Nephron (organoid): ENCODE measurements at regions not wholly inside any gene's neighbourhood (a gene's known extent, or its start where the extent isn't known, plus 50 kb on each side); places are given as distances from the start of the nearest gene placed in this dataset.

Experiments
- H3K27ac Mint-ChIP-seq, 3 experiments: 2 replicates each; pipeline ENCODE4 v1.8.0; 2020; ENCODE audit warnings: mixed read lengths in 3 of 3, mild to moderate bottlenecking in 2 of 3, moderate library complexity in 1 of 3
- H3K27me3 Mint-ChIP-seq: 2 replicates; pipeline ENCODE4 v1.8.0; 2021; ENCODE audit warnings: low read depth, mild to moderate bottlenecking, moderate library complexity, mixed read lengths
- H3K36me3 Mint-ChIP-seq: 2 replicates; pipeline ENCODE4 v1.8.0; 2020; ENCODE audit warnings: low read depth, mixed read lengths
- H3K4me1 Mint-ChIP-seq: 2 replicates; pipeline ENCODE4 v1.8.0; 2020; ENCODE audit warnings: mixed read lengths
- H3K4me3 Mint-ChIP-seq, 3 experiments: 2 replicates each; pipeline ENCODE4 v1.8.0; 2020; ENCODE audit warnings: mild to moderate bottlenecking in 3 of 3, mixed read lengths in 3 of 3, moderate library complexity in 2 of 3
- H3K9me3 Mint-ChIP-seq: 2 replicates; pipeline ENCODE4 v1.8.0; 2020; ENCODE audit warnings: mixed read lengths
- CTCF ChIP-seq, 3 experiments: fragments of 200-600 bp; sonication (generic); IDR thresholded peaks; one replicate each; pipeline ENCODE4 v1.5.0; 2021; ENCODE audit warnings: antibody characterized with exemption in 3 of 3; ENCODE audit not compliant: unreplicated experiment in 3 of 3

DNA sequence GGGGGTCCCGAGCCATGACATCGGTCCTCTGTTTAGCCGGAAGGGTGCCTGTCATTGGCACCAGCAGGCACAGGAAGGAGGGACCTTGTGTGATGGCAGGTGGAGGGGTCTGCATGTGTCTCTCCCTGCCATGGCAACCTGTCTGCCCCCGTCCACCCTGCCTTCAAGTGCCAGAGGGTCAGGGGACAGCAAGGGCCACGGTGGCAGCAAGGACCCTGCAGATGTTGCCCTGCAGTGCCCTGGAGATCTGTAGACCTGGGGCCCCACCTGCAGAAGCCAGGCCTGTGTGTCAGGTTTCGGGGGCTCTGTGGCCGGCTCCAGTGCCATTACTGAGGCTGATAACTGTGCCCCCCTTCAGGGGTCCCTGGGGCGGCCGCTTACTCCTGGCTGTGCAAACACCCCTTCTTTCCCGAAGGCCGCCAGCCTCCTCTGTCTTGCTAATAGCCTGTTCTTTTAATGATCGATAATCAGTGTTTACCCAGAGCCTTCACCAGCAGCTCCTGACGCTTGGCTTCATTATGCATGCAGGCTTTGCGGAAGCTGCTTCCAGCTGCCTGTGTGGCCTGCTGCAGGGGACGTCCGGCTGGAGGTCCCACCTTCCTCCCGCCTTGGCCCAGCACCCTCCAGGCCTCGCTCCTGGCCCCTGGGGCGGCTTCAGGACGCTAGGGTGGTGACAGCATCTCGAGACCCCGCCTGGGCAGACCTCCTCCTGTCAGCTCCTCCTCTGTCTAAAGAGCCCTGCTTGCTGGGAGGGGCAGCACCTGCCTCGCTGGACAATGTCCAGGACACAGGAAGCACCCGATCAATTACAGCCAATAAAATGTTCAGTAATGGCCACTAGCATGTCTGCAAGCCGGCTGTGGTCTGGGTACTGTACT, 153.0 kb downstream of the KIF26A start:
- H3K4me3 Mint-ChIP-seq, result no peak overlapping the region
- H3K27me3 Mint-ChIP-seq, result peaks cover 43% of the 10 kb centered on the region
- H3K27ac Mint-ChIP-seq, result no peak overlapping the region
- H3K36me3 Mint-ChIP-seq, result peaks cover 7% of the 10 kb centered on the region
- TF ChIP-seq CTCF (IDR thresholded peaks at IDR 0.05; ENCODE audit: unreplicated experiment in 3 of 3), result no peak
- peaks cover 13% of the 10 kb centered on the region for H3K4me1 Mint-ChIP-seq
- no peaks in the 10 kb centered on the region for H3K9me3 Mint-ChIP-seq

- peaks cover 18% of the 10 kb centered on the region for H3K4me1 Mint-ChIP-seq
- H3K4me3 Mint-ChIP-seq, result no peak overlapping the region
- no peak overlapping the region for H3K27ac Mint-ChIP-seq
- TF ChIP-seq CTCF (IDR thresholded peaks at IDR 0.05; ENCODE audit: unreplicated experiment in 3 of 3), result no peak
- H3K27me3 Mint-ChIP-seq, result peaks cover 38% of the 10 kb centered on the region
- peaks cover 7% of the 10 kb centered on the region for H3K36me3 Mint-ChIP-seq
- H3K9me3 Mint-ChIP-seq, result no peaks in the 10 kb centered on the region
These were observed 153.9 kb downstream of the KIF26A start for GRCh38 chr14:104292084-104292970.

- Mint-ChIP-seq H3K36me3 (peaks cover 7% of the 10 kb centered on the region), H3K27ac (no peak overlapping the region), H3K4me3 (no peak overlapping the region), H3K9me3 (no peaks in the 10 kb centered on the region), H3K27me3 (peaks cover 33% of the 10 kb centered on the region), H3K4me1 (peaks cover 18% of the 10 kb centered on the region)
- no peak for TF ChIP-seq CTCF (IDR thresholded peaks at IDR 0.05; ENCODE audit: unreplicated experiment in 3 of 3)
These were observed 154.9 kb downstream of the KIF26A start for GRCh38 chr14:104293231-104293841.

GRCh38 chr14:104293851-104294627, 155.7 kb downstream of the KIF26A start:
- peaks cover 18% of the 10 kb centered on the region for H3K4me1 Mint-ChIP-seq
- no peaks in the 10 kb centered on the region for H3K9me3 Mint-ChIP-seq
- H3K27me3 Mint-ChIP-seq, result peaks cover 30% of the 10 kb centered on the region
- TF ChIP-seq CTCF (IDR thresholded peaks at IDR 0.05; ENCODE audit: unreplicated experiment in 3 of 3), result peak; percentile 9 to 32 (median 26)
- H3K27ac Mint-ChIP-seq, result no peak overlapping the region
- no peak overlapping the region for H3K4me3 Mint-ChIP-seq
- peaks cover 5% of the 10 kb centered on the region for H3K36me3 Mint-ChIP-seq

DNA sequence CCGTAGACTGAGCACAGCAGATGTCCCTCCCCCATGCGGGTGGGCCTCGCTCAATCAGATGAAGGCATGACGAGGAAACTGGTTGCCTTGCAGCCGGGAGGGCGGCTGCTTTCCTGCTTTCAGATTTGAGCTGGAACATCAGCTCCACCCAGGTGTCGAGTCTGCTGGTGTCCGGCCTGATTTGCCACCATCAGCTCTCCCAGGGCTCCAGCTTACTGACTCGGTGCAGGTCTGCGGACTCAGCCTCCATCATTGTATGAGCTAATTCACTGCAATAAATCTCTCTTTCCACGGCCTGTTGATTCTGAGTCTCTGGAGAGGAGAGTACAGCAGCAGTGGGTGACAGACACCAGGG, 156.2 kb downstream of the KIF26A start:
- H3K9me3 Mint-ChIP-seq, result no peaks in the 10 kb centered on the region
- H3K4me3 Mint-ChIP-seq, result no peak overlapping the region
- no peak overlapping the region for H3K27ac Mint-ChIP-seq
- TF ChIP-seq CTCF (IDR thresholded peaks at IDR 0.05; ENCODE audit: unreplicated experiment in 3 of 3), result no peak
- H3K36me3 Mint-ChIP-seq, result no peaks in the 10 kb centered on the region
- H3K27me3 Mint-ChIP-seq, result peaks cover 28% of the 10 kb centered on the region
- H3K4me1 Mint-ChIP-seq, result peaks cover 18% of the 10 kb centered on the region
